RPMI7951 (cell line): ENCODE measurements at regions not wholly inside any gene's neighbourhood (a gene's known extent, or its start where the extent isn't known, plus 50 kb on each side); places are given as distances from the start of the nearest gene placed in this dataset.
"Not testable (repeated sequence)": the region's sequence is repeated elsewhere in the genome, so short reads cannot be mapped to it uniquely, and the experiment has no call there.

Experiments
- DNase-seq: peaks from one replicate; pipeline ENCODE4 v3.0.0-alpha.2; 2012; ENCODE audit warnings: low read depth

DNA sequence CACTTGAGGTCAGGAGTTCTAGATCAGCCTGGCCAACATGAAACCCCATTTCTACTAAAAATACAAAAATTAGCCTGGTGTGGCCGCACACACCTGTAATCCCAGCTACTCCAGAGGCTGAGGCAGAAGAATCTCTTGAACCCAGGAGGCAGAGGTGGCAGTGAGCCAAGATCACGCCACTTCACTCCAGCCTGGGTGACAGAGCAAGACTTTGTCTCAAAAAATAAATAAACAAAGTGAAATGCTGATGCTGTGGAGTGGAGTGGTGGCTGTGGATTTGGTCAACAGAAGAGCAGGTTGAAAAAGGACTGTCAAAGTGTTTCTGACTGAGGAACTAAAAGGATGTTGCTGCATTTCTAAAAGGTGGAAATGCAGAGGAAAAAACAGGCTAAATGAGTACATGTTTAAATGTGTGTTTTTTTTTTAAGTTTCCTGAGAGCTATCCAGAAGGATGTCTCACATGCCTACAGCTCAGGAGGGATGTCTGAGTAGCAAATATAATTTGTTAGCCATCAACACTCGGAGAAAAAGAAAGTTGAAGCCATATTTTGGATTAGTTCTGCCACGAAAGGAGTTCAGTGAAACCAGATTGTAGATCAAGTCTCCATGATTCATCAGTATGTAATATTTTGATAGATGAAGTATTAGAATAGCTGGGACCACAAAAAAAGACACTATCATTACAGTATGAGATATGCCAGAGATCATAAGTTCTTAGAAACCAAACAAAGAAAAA is 621.1 kb upstream of the ADGRB3 start:
- DNase-seq: no peak

GRCh38 chr6:68012822-68013221 is 622.3 kb upstream of the ADGRB3 start:
- DNase-seq: no peak

- no peak for DNase-seq
Measured at GRCh38 chr6:68010936-68011335, 624.1 kb upstream of the ADGRB3 start.

- no peak for DNase-seq
Measured at GRCh38 chr6:68008445-68008844, 626.6 kb upstream of the ADGRB3 start.

GRCh38 chr6:68007717-68008116 is 627.4 kb upstream of the ADGRB3 start:
- no peak for DNase-seq

DNA sequence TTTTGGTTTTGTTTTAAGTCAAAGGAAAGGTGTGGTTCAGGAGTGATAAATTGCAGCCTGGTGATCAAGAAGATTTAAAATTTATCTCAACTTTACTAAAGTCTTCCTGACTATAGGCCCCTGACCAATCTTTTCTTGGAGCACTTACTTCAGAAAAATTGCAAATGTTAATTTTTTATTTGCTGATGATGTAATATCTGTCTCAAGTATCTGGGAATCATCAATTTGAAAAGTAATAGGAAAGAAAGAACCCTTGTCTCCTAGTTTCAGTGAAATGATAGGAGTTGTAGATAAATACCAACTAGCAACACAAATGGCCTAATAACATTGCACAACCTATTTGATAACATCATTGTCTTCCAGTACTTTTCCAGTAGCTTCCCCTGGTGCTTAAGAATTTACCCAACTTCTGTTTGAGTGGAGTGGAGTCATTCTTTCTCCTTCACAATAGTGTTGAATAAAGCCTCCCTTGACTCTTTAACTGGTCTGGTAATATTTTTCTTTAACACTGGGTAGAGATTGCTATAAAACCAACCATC is 648.3 kb upstream of the ADGRB3 start:
- DNase-seq: no peak

DNA sequence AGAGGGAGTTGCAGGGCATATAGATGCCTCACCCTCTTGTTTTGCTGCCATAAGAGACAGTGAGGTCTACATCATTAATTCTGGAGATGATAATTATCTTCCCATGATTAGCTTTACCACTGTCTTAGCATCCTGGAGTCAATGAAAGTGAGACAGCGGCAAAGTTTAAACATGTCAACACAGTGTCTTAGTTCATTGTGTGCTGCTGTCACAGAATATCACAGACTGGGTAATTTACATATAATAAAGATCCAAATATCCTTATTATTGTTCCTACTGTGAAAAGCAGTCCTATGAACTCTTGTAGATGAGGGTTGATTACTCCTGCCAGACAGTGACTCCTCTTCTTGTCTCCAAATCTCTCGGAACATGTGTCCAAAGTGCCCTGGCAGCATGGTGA is 658.6 kb upstream of the ADGRB3 start:
- no peak for DNase-seq

DNA sequence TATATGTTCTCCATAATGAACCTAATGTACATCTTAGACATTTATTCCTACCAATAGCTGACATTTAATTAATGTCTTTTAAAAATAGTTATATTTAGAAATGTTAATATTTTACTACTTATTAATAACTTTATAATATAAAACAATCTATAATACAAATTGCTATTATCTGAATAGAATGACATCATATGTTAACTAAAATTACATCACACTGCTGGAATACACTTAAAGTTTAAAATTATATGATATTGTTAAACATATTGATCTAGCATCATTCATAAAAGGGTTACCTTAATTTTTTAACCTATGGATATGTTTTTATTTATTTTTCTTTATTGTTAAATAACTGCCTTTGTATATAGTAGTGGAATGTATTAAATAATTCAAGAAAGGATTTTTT is 660.2 kb upstream of the ADGRB3 start:
- DNase-seq: no peak

DNA sequence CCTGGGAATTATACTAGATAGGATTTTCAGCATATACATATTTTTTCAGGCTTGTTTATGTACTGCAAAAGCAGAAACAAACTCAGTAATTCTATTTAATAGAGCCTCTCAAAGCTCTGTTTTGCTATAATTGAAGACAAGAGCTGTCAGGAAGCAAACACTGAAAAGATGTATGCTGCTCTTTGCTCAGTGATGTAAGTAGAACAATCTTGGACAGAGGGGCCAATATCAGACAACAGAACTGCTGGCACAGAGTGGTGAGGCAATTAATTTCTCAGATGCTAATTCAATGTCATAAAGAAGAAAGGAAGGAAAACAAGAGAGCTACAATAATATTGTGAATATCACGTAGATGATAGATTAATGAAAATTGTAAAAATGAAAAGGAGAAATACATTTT is 663.3 kb upstream of the ADGRB3 start:
- DNase-seq: no peak

DNA sequence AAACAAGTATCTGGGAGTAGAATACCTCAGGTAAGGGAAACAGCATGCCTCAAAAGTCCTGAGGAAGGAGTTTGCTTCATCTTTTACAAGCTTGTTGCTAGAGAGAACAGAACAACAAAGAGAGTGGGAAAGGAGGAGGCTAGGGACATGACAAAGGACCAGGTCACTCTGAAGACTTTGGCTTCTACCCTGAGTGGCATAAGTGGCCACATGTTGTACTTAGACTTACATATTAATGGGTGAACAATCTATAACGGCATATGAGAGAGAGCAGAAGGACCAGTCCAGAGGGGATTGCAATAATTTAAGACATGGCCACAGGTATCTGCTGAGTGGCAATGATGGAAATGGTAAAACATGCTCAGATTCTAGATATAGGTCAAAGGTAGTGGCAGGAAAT is 668.3 kb upstream of the ADGRB3 start:
- DNase-seq: no peak

DNA sequence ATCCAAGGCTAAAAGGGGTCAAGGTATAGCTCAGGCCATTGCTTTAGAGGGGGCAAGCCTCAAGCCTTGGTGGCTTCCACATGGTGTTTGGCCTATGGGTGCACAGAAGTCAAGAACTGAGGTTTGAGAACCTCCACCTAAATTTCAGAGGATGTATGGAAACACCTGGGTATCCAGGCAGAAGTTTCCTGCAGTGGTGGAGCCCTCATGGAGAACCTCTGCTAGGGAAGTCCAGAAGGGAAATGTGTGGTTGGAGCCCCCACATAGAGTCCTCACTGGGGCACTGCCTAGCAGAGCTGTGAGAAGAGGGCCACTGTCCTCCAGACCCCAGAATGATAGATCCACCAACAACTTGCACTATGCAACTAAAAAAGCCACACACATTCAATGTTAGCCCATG is 678.7 kb upstream of the ADGRB3 start:
- DNase-seq: no peak

DNA sequence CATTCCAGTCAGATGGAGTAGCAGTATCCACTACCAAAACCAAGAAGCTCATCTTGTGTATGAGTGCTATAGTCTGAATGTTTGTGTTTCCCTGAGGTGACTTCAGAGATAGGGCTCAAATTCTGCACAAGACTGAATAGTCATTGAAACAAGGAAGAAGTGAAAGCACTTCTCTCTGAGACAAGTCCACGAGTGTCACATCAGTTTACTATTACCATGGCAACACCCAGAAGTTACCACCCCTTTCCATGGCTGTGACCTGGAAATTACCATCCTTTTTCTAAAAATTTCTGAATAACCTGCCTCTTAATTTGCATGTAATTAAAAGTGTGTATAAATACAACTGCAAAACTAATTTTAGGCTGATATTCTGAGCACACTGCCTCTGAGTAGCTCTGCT is 682.1 kb upstream of the ADGRB3 start:
- no peak for DNase-seq

DNA sequence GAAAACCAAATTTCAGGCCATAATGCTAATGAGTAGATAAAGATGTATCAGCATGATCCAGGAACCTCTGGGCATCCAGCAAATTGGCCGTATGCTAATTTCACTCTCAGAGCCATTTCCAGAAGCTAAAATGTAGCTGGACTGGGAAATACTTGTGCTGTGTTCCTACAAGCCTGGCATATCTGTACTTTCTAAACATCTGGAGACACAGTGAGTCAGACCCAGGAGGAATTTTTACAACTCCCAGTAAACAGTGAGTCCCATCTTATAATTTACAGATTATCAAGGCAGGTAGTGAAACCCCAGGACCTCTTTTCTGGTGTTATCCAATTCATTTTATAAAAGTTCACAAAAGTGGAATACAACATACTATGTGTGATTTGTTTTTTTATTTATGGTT is 683.0 kb upstream of the ADGRB3 start:
- DNase-seq: no peak

- not testable (repeated sequence) for DNase-seq
Measured at GRCh38 chr6:67947762-67948161, 687.3 kb upstream of the ADGRB3 start.

- DNase-seq: no peak
Measured at GRCh38 chr6:67935976-67936477, 699.1 kb upstream of the ADGRB3 start.

- no peak for DNase-seq
Measured at GRCh38 chr6:67933278-67933677, 701.8 kb upstream of the ADGRB3 start.

DNA sequence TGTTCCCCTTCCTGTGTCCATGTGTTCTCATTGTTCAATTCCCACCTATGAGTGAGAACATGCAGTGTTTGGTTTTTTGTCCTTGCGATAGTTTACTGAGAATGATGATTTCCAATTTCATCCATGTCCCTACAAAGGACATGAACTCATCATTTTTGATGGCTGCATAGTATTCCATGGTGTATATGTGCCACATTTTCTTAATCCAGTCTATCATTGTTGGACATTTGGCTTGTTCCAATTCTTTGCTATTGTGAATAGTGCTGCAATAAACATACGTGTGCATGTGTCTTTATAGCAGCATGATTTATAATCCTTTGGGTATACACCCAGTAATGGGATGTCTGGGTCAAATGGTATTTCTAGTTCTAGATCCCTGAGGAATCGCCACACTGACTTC is 712.5 kb upstream of the ADGRB3 start:
- not testable (repeated sequence) for DNase-seq

DNA sequence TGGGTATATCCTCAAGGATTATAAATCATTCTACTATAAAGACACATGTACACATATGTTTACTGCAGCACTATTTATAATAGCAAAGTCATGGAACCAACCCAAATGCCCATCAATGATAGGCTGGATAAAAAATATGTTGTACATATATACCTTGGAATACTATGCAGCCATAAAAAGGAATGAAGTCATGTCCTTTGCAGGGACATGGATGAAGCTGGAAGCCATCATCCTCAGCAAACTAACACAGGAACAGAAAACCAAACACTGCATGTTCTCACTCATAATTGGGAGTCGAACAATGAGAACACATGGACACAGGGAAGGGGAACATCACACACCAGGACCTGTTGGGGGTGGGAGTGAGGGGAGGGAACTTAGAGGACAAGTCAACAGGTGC is 715.0 kb upstream of the ADGRB3 start:
- not testable (repeated sequence) for DNase-seq

- no peak for DNase-seq
Measured at GRCh38 chr6:67916399-67916798, 718.7 kb upstream of the ADGRB3 start.

- no peak for DNase-seq
Measured at GRCh38 chr6:67914419-67914818, 720.7 kb upstream of the ADGRB3 start.

- DNase-seq: no peak
Measured at GRCh38 chr6:67909354-67909753, 725.7 kb upstream of the ADGRB3 start.

- no peak for DNase-seq
Measured at GRCh38 chr6:67908379-67908778, 726.7 kb upstream of the ADGRB3 start.

- DNase-seq: not testable (repeated sequence)
Measured at GRCh38 chr6:67904735-67905134, 730.3 kb upstream of the ADGRB3 start.

GRCh38 chr6:67898875-67899274 is 736.2 kb upstream of the ADGRB3 start:
- no peak for DNase-seq
